ENCODE measurements at regions not wholly inside any gene's neighbourhood (a gene's known extent, or its start where the extent isn't known, plus 50 kb on each side); places are given as distances from the start of the nearest gene placed in this dataset.

GRCh38 chr5:157934600-157934999 is 75.7 kb upstream of the CLINT1 start:
- no peak overlapping the region for H3K27ac ChIP-seq (ENCODE audit: low read length)
- no peak overlapping the region for H3K4me3 ChIP-seq (ENCODE audit: low read length)
- no peak overlapping the region for H2AFZ ChIP-seq (ENCODE audit: low read length)
- no peaks in the 10 kb centered on the region for H3K79me2 ChIP-seq (ENCODE audit: low read length)
- no peaks in the 10 kb centered on the region for H3K9me2 ChIP-seq (replicated peaks; ENCODE audit: insufficient read depth, low read length)
- no peak overlapping the region for H3K4me2 ChIP-seq (ENCODE audit: low read depth, low read length)
- no peaks in the 10 kb centered on the region for H3K4me1 ChIP-seq (ENCODE audit: low read length)
- no peaks in the 10 kb centered on the region for H3K27me3 ChIP-seq (replicated peaks; ENCODE audit: insufficient read depth, low read length)
- DNase-seq: no peak
- TF ChIP-seq EZH2phosphoT487 (IDR thresholded peaks at IDR 0.05; ENCODE audit: low read length) (no peak), CTCF (IDR thresholded peaks at IDR 0.05; ENCODE audit: low read length) (no peak), EZH2 (optimal IDR thresholded peaks at IDR 0.05; ENCODE audit: low read depth, low read length) (no peak)
- no peaks in the 10 kb centered on the region for H3K9me3 ChIP-seq (replicated peaks; ENCODE audit: insufficient read depth, low read length)
- no peaks in the 10 kb centered on the region for H3F3A ChIP-seq (ENCODE audit: insufficient read depth, low read length)
- no peaks in the 10 kb centered on the region for H4K20me1 ChIP-seq (ENCODE audit: insufficient read depth, low read length)
- H3K36me3 ChIP-seq (replicated peaks; ENCODE audit: insufficient read depth, low read length): no peaks in the 10 kb centered on the region
- H3K9ac ChIP-seq (ENCODE audit: low read length): no peak overlapping the region

GRCh38 chr5:157933005-157933404 is 74.1 kb upstream of the CLINT1 start:
- Histone ChIP-seq H3K4me1 (ENCODE audit: low read length) (no peaks in the 10 kb centered on the region), H3K9me2 (replicated peaks; ENCODE audit: insufficient read depth, low read length) (no peaks in the 10 kb centered on the region), H3K4me3 (ENCODE audit: low read length) (no peak overlapping the region), H4K20me1 (ENCODE audit: insufficient read depth, low read length) (no peaks in the 10 kb centered on the region), H3K27ac (ENCODE audit: low read length) (no peak overlapping the region), H3K27me3 (replicated peaks; ENCODE audit: insufficient read depth, low read length) (no peaks in the 10 kb centered on the region), H3K9me3 (replicated peaks; ENCODE audit: insufficient read depth, low read length) (no peaks in the 10 kb centered on the region), H3K79me2 (ENCODE audit: low read length) (no peaks in the 10 kb centered on the region), H3F3A (ENCODE audit: insufficient read depth, low read length) (no peaks in the 10 kb centered on the region), H3K4me2 (ENCODE audit: low read depth, low read length) (no peak overlapping the region), H2AFZ (ENCODE audit: low read length) (no peak overlapping the region), H3K9ac (ENCODE audit: low read length) (no peak overlapping the region), H3K36me3 (replicated peaks; ENCODE audit: insufficient read depth, low read length) (no peaks in the 10 kb centered on the region)
- TF ChIP-seq CTCF (IDR thresholded peaks at IDR 0.05; ENCODE audit: low read length): no peak
- no peak for TF ChIP-seq EZH2 (optimal IDR thresholded peaks at IDR 0.05; ENCODE audit: low read depth, low read length)
- TF ChIP-seq EZH2phosphoT487 (IDR thresholded peaks at IDR 0.05; ENCODE audit: low read length): no peak
- DNase-seq: no peak

- Histone ChIP-seq H3K4me1 (ENCODE audit: low read length) (no peaks in the 10 kb centered on the region), H3K9ac (ENCODE audit: low read length) (no peak overlapping the region), H3K27me3 (replicated peaks; ENCODE audit: insufficient read depth, low read length) (no peaks in the 10 kb centered on the region), H3K27ac (ENCODE audit: low read length) (no peak overlapping the region), H4K20me1 (ENCODE audit: insufficient read depth, low read length) (no peaks in the 10 kb centered on the region), H3K9me3 (replicated peaks; ENCODE audit: insufficient read depth, low read length) (no peaks in the 10 kb centered on the region), H3K4me3 (ENCODE audit: low read length) (no peak overlapping the region), H3K36me3 (replicated peaks; ENCODE audit: insufficient read depth, low read length) (no peaks in the 10 kb centered on the region), H3F3A (ENCODE audit: insufficient read depth, low read length) (no peaks in the 10 kb centered on the region), H3K79me2 (ENCODE audit: low read length) (no peaks in the 10 kb centered on the region), H3K4me2 (ENCODE audit: low read depth, low read length) (no peak overlapping the region), H3K9me2 (replicated peaks; ENCODE audit: insufficient read depth, low read length) (no peaks in the 10 kb centered on the region), H2AFZ (ENCODE audit: low read length) (no peak overlapping the region)
- DNase-seq: no peak
- TF ChIP-seq EZH2phosphoT487 (IDR thresholded peaks at IDR 0.05; ENCODE audit: low read length): no peak
- TF ChIP-seq CTCF (IDR thresholded peaks at IDR 0.05; ENCODE audit: low read length): no peak
- no peak for TF ChIP-seq EZH2 (optimal IDR thresholded peaks at IDR 0.05; ENCODE audit: low read depth, low read length)
These were observed 71.8 kb upstream of the CLINT1 start for GRCh38 chr5:157930710-157931109.

Measured in MM.1S (cell line).